ENCODE measurements at regions not wholly inside any gene's neighbourhood (a gene's known extent, or its start where the extent isn't known, plus 50 kb on each side); places are given as distances from the start of the nearest gene placed in this dataset.

- DNase-seq = no peak
- H3K4me3 Mint-ChIP-seq = no peak overlapping the region
Observed at GRCh38 chr9:119420231-119420630, 51.0 kb upstream of the BRINP1 start.

More at GRCh38 chr9:119420231-119420630, 51.0 kb upstream of the BRINP1 start:
- Mint-ChIP-seq H3K4me1 (no peaks in the 10 kb centered on the region), H3K36me3 (ENCODE audit: low read depth) (no peaks in the 10 kb centered on the region), H3K27ac (no peak overlapping the region), H3K9me3 (no peaks in the 10 kb centered on the region), H3K27me3 (ENCODE audit: low read depth, poor library complexity) (peaks cover 19% of the 10 kb centered on the region)
- TF ChIP-seq CTCF (IDR thresholded peaks at IDR 0.05) = no peak

Measured in nephron progenitor cell (in vitro differentiated cells).